ENCODE measurements at regions not wholly inside any gene's neighbourhood (a gene's known extent, or its start where the extent isn't known, plus 50 kb on each side); places are given as distances from the start of the nearest gene placed in this dataset.

- no peak for TF ChIP-seq CTCF (conservative IDR thresholded peaks at IDR 0.05; ENCODE audit: low read depth, low read length)
- TF ChIP-seq EZH2 (IDR thresholded peaks at IDR 0.05; ENCODE audit: borderline replicate concordance, low read depth, low read length, poor library complexity, severe bottlenecking): no peak
Observed at GRCh38 chr4:12712648-12713339, 771.3 kb downstream of the RAB28 start.

Measured in A673 (cell line).